NAMALWA (cell line): ENCODE measurements at regions not wholly inside any gene's neighbourhood (a gene's known extent, or its start where the extent isn't known, plus 50 kb on each side); places are given as distances from the start of the nearest gene placed in this dataset.

Experiments used
- DNase-seq: peaks from one replicate; pipeline ENCODE4 v3.0.0-alpha.2; 2015; ENCODE audit warnings: low spot score

GRCh38 chr13:72453161-72453560, 274.3 kb downstream of the MZT1 start:
- DNase-seq = no peak

DNA sequence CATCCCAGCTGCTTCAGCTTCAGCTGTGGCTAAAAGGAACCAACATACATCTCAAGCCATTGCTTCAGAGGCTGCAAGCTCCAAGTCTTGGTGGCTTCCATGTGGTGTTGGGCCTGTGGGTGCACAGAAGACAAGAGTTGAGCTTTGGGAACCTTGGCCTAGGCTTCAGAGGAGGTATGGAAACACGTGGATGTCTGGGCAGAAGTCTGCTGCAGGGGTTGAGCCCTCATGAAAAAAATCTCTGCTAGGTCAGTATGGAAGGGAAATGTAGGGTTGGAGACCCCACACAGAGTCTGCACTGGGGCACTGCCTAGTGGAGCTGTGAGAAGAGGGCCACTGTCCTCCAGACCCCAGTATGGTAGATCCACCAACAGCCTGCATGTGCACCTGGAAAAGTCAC, 279.3 kb downstream of the MZT1 start:
- DNase-seq = no peak

GRCh38 chr13:72444999-72445398, 282.4 kb downstream of the MZT1 start:
- no peak for DNase-seq

DNA sequence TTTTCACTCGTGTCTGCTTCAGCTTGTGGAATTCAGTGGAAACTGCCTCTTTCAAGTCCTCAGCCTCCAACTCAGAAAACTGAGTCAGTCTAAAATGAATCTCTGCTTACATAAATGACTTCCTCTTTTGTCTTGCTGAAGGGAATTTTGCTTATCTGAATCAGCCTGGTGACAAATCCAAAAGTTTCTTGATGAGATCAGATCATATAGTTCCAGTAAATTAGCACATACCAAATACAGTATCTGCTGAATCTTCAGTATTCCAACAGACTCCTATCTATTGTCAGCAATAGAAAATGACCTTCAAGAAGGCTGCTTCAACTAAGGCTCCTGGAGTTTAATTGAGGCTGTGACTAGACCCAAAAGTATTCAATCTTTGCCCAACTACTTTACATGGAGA, 290.0 kb downstream of the MZT1 start:
- no peak for DNase-seq

- no peak for DNase-seq
Observed at GRCh38 chr13:72435251-72435650, 292.2 kb downstream of the MZT1 start.

DNA sequence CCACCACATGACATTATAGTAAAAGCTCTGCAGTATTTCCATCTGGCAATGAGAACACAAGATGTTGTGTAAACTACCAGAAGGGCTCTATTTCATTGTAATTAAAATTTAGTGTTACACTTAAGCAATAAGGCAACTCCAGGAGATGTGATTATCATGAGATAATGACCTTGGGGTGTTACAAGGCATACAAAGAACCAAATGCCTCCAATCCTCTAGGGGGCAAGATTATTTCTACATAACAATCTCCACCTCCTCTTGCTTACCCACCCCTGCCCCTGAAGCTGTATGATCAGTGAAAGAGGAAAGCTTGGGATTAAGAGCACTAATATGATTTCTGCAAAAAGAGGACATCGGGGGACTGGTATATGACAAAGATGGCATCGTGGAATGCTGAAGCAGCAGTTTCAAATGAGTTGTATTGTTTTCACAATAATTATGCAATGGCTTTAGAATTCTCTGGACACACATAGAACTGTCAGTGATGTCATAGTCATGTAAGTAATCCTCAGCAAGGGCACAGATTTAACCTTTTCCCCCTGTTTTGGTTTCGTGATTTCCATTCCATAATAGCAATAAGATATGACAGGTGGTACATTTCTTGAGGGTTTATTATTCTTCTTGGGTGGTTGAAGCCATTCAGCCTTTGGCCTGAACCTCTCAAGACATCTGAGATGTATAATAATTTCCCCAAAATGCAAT, 295.3 kb downstream of the MZT1 start:
- no peak for DNase-seq

- no peak for DNase-seq
Observed at GRCh38 chr13:72430923-72431322, 296.5 kb downstream of the MZT1 start.

- no peak for DNase-seq
Observed at GRCh38 chr13:72427757-72428528, 299.5 kb downstream of the MZT1 start.

DNA sequence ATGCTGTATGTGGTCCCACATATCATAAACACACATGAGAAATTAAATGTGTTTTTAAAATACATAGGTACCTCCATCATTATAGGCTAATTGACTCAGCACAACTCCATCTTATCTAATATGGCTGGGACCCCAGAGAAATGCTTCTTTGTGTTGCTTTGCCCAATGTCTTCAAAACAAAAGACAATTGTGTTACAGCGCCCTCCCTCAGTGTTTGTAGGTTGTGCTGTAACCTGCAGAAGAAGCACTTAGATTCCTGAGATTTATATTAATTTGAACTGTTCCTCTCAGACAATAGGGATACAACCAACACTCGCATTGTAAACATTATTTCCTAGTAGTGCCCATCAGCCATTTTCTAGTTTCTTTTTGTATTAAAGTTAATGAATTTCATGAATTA, 303.4 kb downstream of the MZT1 start:
- DNase-seq = no peak

- DNase-seq = no peak
Observed at GRCh38 chr13:72415817-72416216, 311.6 kb downstream of the MZT1 start.

- no peak for DNase-seq
Observed at GRCh38 chr13:72412481-72412880, 314.9 kb downstream of the MZT1 start.

- no peak for DNase-seq
Observed at GRCh38 chr13:72405441-72405840, 322.0 kb downstream of the MZT1 start.

DNA sequence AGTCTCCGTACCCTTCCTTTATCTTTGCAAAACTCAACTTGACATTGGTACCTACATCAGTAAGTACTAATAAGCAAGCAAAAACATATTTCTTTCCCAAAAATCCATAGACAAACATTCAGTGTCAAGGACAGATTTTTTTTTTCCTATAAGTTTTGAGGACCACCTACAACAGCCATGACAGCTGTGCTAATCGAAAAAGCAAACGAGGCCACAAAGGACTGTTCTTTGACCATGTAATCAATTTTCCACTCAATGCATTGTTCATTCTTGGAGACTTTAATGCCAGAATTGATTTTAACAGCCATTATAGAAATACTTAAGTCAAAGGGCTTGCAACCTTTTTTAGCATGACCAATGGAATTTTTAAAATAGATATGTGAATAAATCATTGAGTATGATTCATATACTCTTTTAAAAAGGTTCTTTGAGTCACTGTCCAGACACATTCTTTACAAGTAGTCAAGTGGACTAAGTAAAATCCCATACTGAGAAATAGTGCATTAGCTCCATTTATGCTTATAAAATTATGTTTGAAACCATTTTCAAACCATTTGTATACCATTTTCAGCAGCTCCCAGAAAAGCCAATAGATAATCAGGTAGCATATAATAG, 323.9 kb downstream of the MZT1 start:
- DNase-seq = no peak

GRCh38 chr13:72400856-72401255, 326.6 kb downstream of the MZT1 start:
- DNase-seq = no peak

GRCh38 chr13:72399351-72399750, 328.1 kb downstream of the MZT1 start:
- DNase-seq = no peak

DNA sequence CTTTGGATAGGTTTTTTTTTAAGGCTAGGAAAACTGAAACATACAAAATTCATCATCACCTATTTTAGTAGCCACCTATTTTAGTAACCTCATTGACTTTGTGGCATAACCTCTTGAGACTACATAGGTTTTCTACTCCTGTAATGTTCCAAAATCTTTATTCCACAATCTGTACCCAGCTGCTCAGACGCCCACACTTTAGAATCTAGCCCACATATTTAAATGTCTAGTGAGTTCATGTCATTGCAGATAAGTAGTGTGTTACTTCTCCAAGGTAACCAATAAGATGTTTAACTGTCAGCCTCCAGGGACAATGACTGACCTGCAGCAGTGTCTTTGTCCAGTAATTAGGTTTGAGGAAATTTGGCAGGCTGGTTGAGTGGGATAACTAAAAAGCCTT, 330.2 kb downstream of the MZT1 start:
- no peak for DNase-seq

GRCh38 chr13:72390909-72391308, 336.5 kb downstream of the MZT1 start:
- DNase-seq = no peak

GRCh38 chr13:72386138-72386684, 341.2 kb downstream of the MZT1 start:
- DNase-seq = no peak

DNA sequence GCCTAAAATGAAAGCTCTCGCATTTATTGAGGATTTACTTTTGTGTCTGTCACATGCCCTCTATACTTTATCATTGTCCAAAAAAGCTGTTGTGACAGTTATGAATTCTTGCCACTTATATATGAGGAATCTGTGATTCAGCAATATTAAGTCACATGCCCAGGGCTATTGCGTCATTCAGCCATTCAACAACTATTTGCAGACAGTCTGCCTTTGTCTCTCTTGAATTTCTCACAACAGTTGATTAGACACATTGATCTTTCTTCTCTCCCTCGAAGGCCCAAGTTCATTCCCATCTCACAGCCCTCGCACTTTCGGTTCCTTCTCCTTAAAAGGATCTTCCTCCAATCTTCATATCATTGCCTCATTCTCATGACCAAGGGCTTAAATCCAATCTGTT, 342.6 kb downstream of the MZT1 start:
- DNase-seq = no peak

GRCh38 chr13:72384186-72384823, 343.1 kb downstream of the MZT1 start:
- no peak for DNase-seq

DNA sequence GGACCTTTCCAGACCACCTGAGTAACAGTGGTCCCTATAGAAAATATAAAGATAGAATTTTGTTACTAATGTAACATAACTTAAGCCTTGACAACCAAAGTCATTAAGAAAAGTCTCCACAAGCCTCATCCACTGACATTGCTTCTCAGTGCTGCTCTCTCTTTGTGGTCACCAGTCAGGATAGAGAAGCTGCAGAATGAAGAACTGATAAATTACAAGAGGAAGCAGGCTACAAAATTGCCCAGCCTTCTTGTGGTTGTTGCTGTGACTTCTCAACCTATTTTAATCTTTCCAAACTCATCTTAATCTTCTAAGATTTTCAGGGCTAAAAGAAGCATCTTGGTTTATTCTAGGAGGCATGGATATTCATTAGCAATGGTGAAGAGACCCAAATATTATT, 343.8 kb downstream of the MZT1 start:
- no peak for DNase-seq

- no peak for DNase-seq
Observed at GRCh38 chr13:72379581-72379980, 347.8 kb downstream of the MZT1 start.

DNA sequence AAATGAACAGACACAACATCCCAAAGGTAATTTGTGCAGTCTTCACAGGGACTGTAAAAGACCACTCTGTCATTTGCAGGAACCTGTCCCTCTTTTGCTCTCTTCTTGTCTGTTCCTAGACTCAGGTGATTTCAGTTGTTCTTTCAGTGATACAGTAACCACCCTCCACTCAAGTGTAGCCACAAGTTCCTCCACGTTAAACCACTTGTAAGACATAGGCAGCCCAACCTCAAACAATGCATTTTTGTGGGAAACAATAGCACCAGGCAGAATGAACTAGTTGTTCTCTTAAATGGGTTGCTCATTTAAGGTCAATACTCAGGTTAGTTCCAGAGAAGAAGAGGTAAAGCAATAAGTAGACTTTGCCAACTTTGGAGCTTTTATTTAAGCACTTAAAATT, 359.4 kb downstream of the MZT1 start:
- DNase-seq = no peak
